Heart right ventricle (tissue), 16 donors: ENCODE measurements at regions not wholly inside any gene's neighbourhood (a gene's known extent, or its start where the extent isn't known, plus 50 kb on each side); places are given as distances from the start of the nearest gene placed in this dataset.

Experiments used
- ATAC-seq, 8 donors: fragments of 200-7000 bp; cut with Tn5 transposase; one replicate each; pipeline ENCODE4 v1.9.1; 2020; ENCODE audit warnings: mild to moderate bottlenecking in 8 of 8, moderate library complexity in 8 of 8, moderate number of reproducible peaks in 1 of 8
- DNase-seq, 2 donors: peaks; one replicate each; pipeline ENCODE4 v3.0.0-alpha.2; 2020
- H3K27ac ChIP-seq, 10 donors: fragments of 200-600 bp; sonication (generic) in 2 of 10; one replicate each; pipeline versions ENCODE4 v1.5.0 to v1.8.0; 2020 to 2022; ENCODE audit warnings: mild to moderate bottlenecking in 3 of 10
- H3K27me3 ChIP-seq, 7 donors: fragments of 200-600 bp; one replicate each; pipeline ENCODE4 v1.8.0; 2021 to 2022; ENCODE audit warnings: mild to moderate bottlenecking in 2 of 7
- H3K36me3 ChIP-seq, 9 donors: fragments of 200-600 bp; sonication (generic) in 1 of 9; one replicate each; pipeline versions ENCODE4 v1.5.0 to v1.8.0; 2020 to 2022; ENCODE audit warnings: mild to moderate bottlenecking in 2 of 9
- H3K4me1 ChIP-seq, 9 donors: fragments of 200-600 bp; sonication (generic) in 1 of 9; one replicate each; pipeline versions ENCODE4 v1.5.0 to v1.8.0; 2020 to 2022; ENCODE audit warnings: mild to moderate bottlenecking in 4 of 9
- H3K4me3 ChIP-seq, 10 donors: fragments of 200-600 bp; sonication (generic) in 2 of 10; one replicate each; pipeline versions ENCODE4 v1.5.0 to v1.8.0; 2020 to 2022; ENCODE audit warnings: mild to moderate bottlenecking in 7 of 10, moderate library complexity in 2 of 10
- H3K9me3 ChIP-seq, 11 donors: fragments of 200-600 bp in 10 of 11; sonication (generic) in 2 of 11; one replicate each; pipeline versions ENCODE4 v1.5.0 to v1.8.0; 2013 to 2022; ENCODE audit warnings: mild to moderate bottlenecking in 2 of 11, control low read depth in 1 of 11, moderate library complexity in 1 of 11
- WGBS, 2 donors: extraction: QIAGEN DNeasy Blood & Tissue Kit; methylation state at CpG; one replicate each; pipeline ENCODE4 v1.1.7; 2013; ENCODE audit warnings: inconsistent platforms in 1 of 2; 5-methylcytosine and 5-hydroxymethylcytosine counted together
- intact Hi-C, 10 donors: fragments of 100-400 bp; cut with DNase I; formaldehyde crosslinking; loops; one replicate each; pipeline versions ENCODE4 v1.11.1 to v1.14.2; 2022
- TF ChIP-seq, protein P1 (sequence below), 9 donors: fragments of 200-600 bp; sonication (generic) in 2 of 9; IDR thresholded peaks; one replicate each; pipeline versions ENCODE4 v1.5.0 to v1.8.0; 2021 to 2022; ENCODE audit warnings: antibody characterized with exemption in 9 of 9, mild to moderate bottlenecking in 5 of 9, moderate library complexity in 1 of 9
- donor health status: Arrhythmogenic right ventricular cardiomyopathy.
- donor health status: ischemic (EF 13 %, LVEDD 7.1; RV severe dilation, severe dysfunction).
- donor health status: healthy with polysubstance abuse.
- donor health status: DM: no; HTN: yes; CAD: no.
- donor health status: DM: no; HTN: no; CAD: no.
- donor health status: ischemic (EF 25% LVEDD 6.9; RV normal size, moderate dysfunction).
- donor health status: ischemic (EF 25% LVEDD 5.7; RV mildly dilated, moderate dysfunction).
- donor health status: healthy.
- donor health status: DM: yes; HTN: yes; CAD: no.
- donor health status: Ischemic cardiomyopathy.
- donor health status: ischemic (EF 35%, LVEDD 5.7; RV mildly dilated, moderate dysfunction).
- donor health status: nonischemic (EF 11% LVEDD 7.7; RV severe dilation, severe dysfunction).
- donor health status: DM: yes; HTN: yes; CAD: no.
- donor health status: PGD.
- donor health status: ischemic (EF 29% LVEDD 5.4; RV normal size, mild dysfunction).
- donor health status: nonischemic (EF 23%, LVEDD 6.1; RV moderate dilation, normal function).

DNA sequence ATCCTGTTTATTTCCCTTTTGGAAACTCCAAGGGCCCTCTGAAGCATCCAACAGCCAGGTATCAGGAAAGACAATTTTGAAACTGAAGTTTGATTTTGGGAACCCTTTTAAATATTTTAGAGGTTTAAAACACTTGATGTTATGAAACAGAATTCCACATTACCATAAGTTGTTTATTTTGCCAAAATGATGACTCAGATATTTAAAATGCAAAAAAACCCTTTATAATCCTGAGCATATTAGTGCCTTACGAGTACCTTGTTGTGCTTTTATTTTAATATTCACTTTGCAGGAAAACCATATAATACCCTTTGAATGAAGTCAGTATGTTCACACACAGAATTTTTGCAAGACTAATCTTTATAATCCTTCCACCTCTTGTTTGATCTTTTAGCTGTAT, 765.1 kb upstream of the CA10 start:
- Histone ChIP-seq H3K4me3 (no peak overlapping the region), H3K27me3 (no peaks in the 10 kb centered on the region)

DNA sequence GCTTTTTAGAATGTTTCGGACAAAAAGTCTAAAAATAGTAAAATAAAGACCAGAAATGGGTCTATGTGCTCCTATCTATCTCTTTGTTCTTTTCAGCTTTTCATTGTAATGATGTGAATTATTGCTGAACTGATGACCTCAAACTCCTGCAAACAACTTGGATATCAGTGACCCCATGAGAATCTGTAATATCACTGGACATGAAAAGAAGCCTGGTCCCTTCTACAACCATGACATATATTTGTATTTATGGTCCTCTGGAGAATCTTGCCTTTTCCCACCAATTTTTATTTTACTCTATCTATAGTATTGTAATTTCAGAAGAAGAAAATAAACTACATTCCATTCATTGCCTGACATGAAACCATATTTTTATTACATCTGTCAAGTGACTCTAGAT, 740.7 kb upstream of the CA10 start:
- Histone ChIP-seq H3K27me3 (no peaks in the 10 kb centered on the region), H3K9me3 (no peaks in the 10 kb centered on the region), H3K27ac (no peak overlapping the region), H3K4me1 (no peaks in the 10 kb centered on the region), H3K36me3 (no peaks in the 10 kb centered on the region), H3K4me3 (no peak overlapping the region)
- intact Hi-C loops = no loop called here
- 44 to 85% methylated on average over 1 of the region's 1 CpG for WGBS, 2 donors
- DNase-seq = no peak
- no peak for ATAC-seq
- TF ChIP-seq, protein P1, sequence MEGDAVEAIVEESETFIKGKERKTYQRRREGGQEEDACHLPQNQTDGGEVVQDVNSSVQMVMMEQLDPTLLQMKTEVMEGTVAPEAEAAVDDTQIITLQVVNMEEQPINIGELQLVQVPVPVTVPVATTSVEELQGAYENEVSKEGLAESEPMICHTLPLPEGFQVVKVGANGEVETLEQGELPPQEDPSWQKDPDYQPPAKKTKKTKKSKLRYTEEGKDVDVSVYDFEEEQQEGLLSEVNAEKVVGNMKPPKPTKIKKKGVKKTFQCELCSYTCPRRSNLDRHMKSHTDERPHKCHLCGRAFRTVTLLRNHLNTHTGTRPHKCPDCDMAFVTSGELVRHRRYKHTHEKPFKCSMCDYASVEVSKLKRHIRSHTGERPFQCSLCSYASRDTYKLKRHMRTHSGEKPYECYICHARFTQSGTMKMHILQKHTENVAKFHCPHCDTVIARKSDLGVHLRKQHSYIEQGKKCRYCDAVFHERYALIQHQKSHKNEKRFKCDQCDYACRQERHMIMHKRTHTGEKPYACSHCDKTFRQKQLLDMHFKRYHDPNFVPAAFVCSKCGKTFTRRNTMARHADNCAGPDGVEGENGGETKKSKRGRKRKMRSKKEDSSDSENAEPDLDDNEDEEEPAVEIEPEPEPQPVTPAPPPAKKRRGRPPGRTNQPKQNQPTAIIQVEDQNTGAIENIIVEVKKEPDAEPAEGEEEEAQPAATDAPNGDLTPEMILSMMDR (IDR thresholded peaks at IDR 0.05) = no peak

More for the DNA sequence above, 765.1 kb upstream of the CA10 start:
- intact Hi-C loops = loop anchor here in 1 of 10 donors (10.0 kb wide), 1 partner anchor 789 kb away; no protein-coding TSS in a partner anchor
- TF ChIP-seq, protein P1 (IDR thresholded peaks at IDR 0.05) = no peak
- H3K9me3 ChIP-seq = peaks cover 0 to 9% (median 0%) of the 10 kb centered on the region in 11 donors
- H3K4me1 ChIP-seq = no peaks in the 10 kb centered on the region
- H3K36me3 ChIP-seq = no peaks in the 10 kb centered on the region
- H3K27ac ChIP-seq = no peak overlapping the region
- WGBS, 2 donors = 85 to 86% methylated on average over 1 of the region's 1 CpG
- ATAC-seq (no peak), DNase-seq (no peak)

DNA sequence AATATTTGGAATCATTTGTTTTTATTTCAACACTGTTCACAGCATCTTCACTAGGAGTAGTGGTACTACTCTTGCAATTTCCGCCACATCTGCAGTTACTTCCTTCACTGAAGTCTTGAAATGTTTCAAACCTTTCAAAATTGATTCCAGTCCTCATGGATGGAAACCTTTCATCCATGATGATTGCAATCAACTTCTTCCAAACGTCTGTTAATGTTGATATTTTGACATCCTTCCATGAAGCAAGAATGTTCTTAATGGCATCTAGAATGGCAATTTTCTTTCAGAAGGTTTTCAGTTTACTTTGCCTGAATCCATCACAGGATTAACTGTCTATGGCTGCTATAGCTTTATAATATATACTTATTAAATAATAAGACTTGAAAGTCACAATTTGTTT, 736.8 kb upstream of the CA10 start:
- no peaks in the 10 kb centered on the region for H3K36me3 ChIP-seq
- 35 to 37% methylated on average over 2 of the region's 2 CpGs for WGBS, 2 donors
- no peak for ATAC-seq

DNA sequence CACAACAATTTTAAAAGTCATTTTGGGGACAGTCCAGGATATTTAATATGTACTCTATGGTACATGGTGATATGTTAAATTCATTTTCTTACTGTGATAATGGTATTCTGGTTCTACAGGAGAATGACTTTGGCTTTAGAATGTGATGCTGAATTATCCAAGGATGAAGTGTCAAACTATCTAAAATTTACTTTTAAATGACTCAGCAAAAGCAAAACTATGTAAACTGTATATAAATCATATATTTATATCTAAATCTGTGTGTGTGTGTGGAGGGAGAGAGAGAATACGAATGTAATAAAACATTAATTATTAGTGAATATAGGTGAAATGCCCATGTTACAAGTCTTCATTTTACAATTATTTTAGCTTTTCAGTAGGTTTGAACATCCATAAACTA, 733.8 kb upstream of the CA10 start:
- Histone ChIP-seq H3K36me3 (no peaks in the 10 kb centered on the region), H3K27ac (no peak overlapping the region), H3K4me1 (no peaks in the 10 kb centered on the region), H3K4me3 (no peak overlapping the region), H3K27me3 (peaks cover 0 to 4% (median 0%) of the 10 kb centered on the region in 7 donors), H3K9me3 (no peaks in the 10 kb centered on the region)
- ATAC-seq = no peak
- intact Hi-C loops = no loop called here
- DNase-seq = no peak
- TF ChIP-seq, protein P1 (IDR thresholded peaks at IDR 0.05) = no peak
- 91% methylated on average over 1 of the region's 1 CpG for WGBS, 2 donors

More for the DNA sequence above, 736.8 kb upstream of the CA10 start:
- TF ChIP-seq, protein P1 (IDR thresholded peaks at IDR 0.05) = no peak
- Histone ChIP-seq H3K9me3 (no peaks in the 10 kb centered on the region), H3K27ac (no peak overlapping the region), H3K27me3 (no peaks in the 10 kb centered on the region), H3K4me3 (no peak overlapping the region), H3K4me1 (no peaks in the 10 kb centered on the region)
- no peak for DNase-seq
- intact Hi-C loops = no loop called here
